ENCODE measurements at regions not wholly inside any gene's neighbourhood (a gene's known extent, or its start where the extent isn't known, plus 50 kb on each side); places are given as distances from the start of the nearest gene placed in this dataset.

DNA sequence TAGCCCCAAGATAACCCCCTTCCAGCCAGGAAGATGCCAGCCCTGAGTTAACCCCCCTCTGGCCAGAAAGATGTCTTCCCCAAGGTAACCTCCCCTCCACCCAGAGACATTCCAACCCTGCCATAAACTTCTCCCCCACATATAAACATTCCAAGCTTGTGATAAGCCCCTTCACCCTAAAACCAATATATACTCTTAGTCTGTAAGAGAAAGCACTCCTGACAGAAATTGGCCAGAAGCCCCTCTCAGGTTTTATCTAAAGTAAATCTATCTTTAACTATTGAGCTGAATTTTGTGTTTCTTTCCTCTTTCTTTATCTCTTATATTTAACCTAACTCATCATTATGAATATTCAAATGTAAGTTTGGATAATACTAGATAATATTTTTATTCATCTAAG lies 1775.8 kb upstream of the MIR17HG start:
- no peak for DNase-seq (ENCODE audit: low read depth)

DNA sequence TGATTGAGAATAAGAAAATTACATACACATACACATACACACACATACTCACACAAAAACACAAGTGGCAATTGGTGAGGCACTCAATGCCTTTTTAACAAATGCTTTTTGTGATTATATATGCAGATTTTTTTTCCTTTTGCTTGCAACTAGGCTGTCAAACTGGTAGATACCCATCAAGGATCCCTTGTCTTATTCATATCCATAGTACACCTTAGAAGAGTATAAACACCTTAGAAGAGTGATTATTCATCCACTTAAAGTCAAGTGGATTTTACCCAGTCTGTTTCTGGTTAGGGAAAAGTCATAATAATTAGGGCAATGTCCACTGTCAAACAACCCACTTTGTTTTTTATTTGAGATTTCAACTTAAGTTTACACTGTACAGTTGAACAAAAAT lies 1773.4 kb upstream of the MIR17HG start:
- DNase-seq (ENCODE audit: low read depth) = no peak

DNA sequence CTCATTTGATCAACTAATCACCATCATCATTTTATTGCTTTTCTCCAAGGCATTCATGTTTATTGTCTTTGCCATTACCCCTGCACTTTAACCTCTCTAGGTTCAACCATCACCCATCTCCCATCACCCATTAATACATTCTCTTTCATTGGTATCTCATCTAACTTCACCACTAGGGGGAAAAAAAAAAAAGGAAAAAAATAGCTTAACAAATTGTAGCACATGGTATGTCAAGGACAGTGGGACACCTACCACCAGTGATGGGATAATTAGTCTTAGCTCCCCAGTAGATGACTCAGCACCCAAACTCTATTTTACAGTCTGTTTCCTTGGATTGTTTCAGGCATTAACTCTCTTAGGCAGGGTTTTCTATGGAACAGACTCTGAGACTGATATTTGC lies 1770.2 kb upstream of the MIR17HG start:
- no peak for DNase-seq (ENCODE audit: low read depth)

DNA sequence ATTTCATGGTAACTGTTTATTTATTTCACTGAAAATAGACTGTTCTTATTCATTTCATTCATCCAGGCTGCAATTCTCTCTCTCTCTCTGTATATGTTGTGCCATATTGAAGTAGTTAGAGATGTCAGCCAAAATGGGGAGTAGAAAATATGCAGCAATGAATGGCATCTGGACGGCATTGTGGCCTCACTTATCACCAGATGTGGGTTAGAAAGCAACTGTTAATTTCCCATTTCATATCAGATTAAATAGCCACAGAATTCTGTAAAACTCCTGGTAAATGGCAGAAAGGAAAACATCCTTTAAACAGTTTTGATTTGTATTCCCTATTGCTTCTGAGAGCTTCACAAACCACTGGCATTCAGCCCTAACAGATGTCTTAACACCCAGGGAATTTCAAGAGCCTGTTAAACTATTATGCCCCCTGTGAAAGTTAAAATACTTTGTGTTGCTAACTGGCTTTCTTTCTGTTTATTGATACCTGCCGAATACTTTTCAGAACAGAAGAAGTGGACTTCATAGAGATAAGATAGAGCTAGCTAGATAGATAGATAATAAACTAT lies 1763.3 kb upstream of the MIR17HG start:
- DNase-seq (ENCODE audit: low read depth) = no peak

DNA sequence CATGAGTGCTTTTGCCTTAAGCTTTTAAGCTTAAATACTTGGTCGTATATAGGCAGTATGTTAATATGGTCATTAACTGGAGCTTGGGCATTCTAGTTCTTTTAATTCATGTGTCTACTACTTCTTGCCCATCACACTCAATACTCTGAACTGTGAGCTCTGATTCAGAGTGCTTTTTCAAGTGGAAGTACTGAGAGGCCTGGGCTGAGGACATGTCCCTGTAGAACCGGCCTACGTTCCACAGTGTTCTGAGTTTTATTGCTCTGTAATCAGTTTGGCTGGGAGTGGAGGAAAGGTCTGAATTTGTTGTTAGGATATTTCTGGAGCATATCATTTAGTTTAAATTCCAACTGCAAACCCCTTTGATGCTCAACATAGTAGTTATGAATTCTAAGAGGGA lies 1744.8 kb upstream of the MIR17HG start:
- DNase-seq (ENCODE audit: low read depth) = no peak

DNA sequence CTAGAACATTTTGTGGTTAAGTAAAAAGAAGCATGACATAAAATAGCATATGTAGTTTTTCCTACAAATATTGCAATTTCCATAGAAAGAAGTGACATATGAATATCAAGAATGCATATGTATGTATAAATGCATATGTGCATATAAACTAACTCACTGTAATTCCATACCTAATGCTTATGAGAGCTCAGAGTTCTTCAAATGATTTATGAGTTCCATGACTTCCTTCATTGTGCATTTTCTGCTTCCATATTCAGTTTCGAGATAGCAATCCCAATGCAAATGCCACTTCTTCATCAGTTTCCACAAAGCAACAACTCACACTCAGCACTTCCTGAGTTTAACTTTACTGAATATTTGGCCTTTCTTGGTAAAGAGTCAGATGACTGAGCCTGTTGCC lies 1744.3 kb upstream of the MIR17HG start:
- DNase-seq (ENCODE audit: low read depth) = no peak

DNA sequence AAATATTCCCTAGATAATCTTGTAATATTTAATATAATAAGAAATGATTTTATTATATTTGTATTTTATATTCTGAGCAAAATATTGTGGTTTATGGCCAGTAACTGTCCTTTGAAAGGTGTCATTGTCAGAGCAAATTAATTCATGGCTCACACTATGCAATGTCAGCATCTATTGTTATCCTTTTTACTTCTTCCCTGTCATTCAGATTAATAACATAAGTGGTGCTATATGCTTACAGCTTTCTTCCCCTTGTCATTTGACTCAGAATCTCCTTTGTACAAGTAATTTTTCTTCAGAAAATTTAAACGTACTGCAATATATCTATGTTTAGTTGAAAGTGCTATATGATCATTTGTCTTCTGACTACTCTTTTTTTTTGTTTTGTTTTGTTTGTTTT lies 1738.2 kb upstream of the MIR17HG start:
- no peak for DNase-seq (ENCODE audit: low read depth)

DNA sequence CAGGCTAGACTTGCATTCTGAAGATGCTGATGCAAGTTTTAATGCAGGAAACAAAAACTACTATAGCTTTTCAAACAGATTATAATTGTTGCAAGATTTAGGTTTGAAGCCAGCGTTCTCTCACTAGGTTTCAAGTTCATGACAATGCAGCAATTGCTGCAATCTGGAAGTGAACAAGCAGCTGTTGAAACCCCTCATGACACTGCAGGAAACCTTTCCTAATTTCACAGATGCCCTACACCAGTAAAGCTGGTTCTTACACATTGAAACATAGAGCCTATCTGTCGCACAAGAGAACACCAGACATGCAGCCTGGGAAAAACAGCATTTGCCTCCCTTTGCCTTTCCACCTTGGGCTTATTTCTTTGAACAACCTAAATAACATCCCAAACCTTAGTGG lies 1737.2 kb upstream of the MIR17HG start:
- no peak for DNase-seq (ENCODE audit: low read depth)

DNA sequence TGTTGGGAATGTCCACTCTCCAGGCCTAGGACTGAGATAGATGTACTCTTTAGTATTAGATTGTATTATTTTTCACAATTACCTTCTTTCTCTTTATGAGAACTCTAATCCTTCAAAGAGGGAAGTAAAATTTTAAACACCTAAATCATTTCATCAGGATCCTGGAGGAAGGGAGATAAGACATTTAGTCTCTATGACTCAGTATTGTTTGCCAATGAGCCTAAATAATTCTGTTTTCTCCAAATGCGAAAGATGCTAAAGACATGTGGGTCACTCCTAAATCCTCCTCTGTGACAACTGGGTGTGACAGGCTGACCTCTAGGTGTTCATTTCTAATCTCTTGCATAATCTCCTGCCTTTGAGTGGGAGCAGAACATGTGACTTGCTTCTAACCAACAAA lies 1736.6 kb upstream of the MIR17HG start:
- no peak for DNase-seq (ENCODE audit: low read depth)

DNA sequence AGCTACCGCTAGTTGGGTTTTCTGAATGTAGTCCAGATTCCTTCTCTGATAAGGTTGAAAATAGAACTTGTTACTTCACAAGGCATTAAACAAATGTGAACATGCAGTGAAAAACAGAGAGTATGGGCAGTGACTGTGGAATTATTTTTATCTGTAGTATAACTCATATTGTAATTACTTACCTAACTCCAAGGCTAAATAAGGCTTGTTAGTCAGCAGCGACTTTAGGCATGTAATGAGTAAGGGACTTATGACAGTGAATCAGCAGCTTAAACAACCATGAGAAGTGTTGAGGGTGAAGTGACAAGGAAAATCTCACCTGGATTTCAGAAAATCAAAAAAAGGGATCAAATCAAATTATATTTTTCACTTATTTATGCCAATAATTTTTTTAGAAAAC lies 1719.5 kb upstream of the MIR17HG start:
- no peak for DNase-seq (ENCODE audit: low read depth)

DNA sequence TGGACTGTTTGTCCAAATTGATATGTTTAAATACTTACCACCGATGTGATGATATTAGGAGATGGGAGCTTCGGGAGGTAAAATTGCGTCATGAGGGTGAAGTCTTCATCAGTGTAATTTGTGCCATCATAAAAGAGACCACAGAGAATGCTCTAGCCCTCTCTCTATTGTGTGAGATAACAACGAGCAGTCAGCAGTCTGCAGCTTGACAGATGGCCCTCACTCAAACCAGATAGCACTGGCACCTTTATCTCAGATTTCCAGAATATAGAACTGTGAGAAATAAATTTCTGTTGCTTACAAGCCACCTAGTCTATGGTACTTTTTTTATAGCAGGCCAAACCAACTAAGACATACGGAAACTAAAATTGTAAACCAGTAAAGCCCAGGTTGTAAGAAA lies 1718.9 kb upstream of the MIR17HG start:
- no peak for DNase-seq (ENCODE audit: low read depth)

DNA sequence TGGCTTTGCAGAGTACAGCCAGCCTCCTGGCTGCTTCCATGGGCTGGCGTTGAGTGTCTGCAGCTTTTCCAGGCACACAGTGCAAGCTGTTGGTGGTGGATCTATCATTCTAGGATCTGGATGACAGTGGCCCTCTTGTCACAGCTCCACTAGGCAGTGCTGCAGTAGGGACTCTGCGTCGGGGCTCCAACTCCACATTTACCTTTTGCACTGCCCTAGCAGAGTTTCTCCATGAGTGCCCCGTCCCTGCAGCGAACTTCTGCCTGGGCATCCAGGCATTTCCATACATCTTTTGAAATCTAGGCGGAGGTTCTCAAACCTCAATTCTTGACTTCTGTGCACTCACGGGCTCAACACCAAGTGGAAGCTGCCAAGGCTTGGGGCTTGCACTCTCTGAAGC lies 1697.3 kb upstream of the MIR17HG start:
- no peak for DNase-seq (ENCODE audit: low read depth)

DNA sequence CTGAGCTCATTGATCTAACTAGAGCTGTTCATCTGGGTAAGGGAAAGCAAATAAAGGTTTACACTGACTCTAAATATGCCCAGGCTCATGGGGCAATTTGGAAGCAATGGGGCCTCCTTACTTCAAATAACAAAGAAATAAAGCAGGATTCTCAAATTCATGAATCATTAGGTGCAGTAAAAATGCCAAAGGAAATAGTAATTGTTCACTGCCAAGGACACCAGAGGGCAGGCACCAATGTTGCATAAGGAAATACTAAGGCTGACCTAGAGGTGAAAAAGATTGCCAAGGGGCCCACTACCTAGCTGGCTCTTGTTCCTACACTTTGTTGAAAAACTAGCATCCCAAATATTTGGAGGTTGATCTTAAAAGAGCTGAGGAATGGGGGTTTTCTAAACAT lies 1686.7 kb upstream of the MIR17HG start:
- no peak for DNase-seq (ENCODE audit: low read depth)

DNA sequence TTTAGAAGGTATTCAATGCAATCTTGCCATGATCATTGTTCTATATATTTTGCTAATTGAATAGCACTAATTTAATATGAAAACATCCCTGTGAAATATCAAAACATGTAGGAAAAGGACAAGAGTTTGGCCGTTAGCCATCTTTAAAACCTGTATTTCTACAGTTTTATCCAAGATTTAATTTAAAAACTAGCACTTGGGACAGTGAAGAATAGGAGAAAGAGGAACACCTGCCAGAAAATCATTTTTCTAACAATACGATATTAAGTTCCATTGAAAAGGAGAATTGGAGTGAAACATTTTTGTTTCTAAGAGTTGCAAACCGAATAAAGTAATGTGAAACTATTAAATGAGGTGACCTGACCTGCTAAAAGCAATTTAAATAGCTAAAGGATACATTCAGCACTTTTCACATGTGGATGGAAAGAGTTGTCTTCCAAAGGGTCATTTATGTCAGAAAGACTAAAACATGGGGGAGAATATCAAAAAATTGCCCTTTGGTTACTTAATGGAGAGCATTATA lies 1673.6 kb upstream of the MIR17HG start:
- DNase-seq (ENCODE audit: low read depth) = no peak

DNA sequence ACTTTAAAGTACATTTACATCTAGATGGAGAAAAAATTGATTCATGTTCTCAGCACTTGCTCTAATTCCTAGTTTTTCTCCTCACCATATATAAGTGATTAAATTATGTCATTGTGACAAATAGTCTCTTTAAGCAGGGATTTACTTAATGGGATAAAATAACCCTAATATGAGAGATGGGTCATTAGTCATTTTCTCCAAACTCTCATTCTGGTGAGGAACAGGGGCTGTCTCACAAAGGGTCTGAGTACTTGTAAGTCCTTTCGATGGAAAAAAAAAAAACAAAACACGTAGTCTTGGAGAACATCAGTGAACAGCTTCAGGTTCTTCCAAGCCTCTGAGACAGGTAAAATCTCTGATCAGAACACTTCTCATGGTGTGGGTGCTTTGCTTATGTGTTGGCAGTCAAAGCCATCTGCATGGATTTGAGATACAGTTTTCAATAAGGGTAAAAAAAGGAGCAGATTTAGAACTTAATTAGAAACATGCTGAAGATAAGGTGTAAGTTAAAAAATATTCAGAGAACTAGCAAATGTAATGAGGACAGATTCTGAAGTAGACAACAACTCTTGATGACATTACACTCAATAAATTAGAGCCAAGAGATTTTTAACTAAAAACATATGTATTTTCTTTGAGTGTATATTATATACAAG lies 1668.9 kb upstream of the MIR17HG start:
- no peak for DNase-seq (ENCODE audit: low read depth)

DNA sequence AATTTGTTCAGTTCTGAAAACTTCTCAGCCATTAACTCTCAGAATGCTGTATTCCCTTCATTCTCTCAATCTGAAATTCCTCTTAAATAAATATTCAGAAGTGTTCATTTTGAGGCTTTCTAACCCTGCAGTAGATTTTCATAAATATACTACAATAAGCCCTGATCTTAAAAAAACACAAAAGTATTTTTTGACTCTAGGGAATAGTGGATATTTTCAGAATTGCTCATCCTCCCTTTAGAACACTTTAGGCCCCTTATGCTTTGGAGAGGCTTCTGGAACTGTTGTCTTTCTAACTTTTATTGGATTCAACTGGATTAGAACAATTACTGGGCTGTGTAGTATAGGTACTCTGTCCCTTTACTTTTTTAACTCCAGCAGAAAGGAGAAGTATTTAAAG lies 1662.6 kb upstream of the MIR17HG start:
- no peak for DNase-seq (ENCODE audit: low read depth)

DNA sequence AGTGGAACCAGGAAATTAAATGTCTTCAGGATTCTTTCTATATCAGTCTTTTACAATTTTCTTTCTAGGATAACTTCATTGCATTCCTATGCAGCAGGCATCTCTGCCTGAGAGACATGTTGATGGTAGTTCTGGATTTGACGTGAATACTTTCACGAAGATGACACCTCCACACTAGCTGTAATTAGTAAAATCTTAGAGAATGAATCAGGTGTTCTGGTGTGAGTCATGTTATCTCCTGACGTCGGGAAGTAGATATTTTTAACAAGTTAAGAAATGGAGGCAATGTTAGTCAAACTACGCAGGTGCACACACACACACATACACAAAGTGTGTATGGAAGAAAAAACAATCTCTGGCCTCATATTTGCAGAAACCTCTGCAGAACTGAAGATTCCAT lies 1661.3 kb upstream of the MIR17HG start:
- DNase-seq (ENCODE audit: low read depth) = no peak

DNA sequence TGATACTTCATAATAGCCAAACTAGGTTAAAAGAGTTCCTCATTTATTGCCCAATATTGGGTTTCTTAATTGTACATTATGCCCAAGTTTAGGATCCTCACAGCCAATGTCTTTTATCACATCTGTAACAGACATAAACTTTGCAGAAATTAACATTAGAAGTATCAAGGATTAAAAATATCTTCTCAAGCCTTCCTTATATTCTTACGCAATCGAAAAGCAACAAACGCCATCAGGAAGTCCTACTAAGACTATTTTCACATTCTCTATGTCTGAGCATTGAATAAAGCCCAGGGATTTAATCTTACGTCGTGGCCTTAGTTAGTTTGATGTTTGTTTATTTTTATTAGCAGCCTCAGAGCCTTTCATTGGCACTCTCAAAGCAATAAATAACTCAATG lies 1660.4 kb upstream of the MIR17HG start:
- DNase-seq (ENCODE audit: low read depth) = no peak

DNA sequence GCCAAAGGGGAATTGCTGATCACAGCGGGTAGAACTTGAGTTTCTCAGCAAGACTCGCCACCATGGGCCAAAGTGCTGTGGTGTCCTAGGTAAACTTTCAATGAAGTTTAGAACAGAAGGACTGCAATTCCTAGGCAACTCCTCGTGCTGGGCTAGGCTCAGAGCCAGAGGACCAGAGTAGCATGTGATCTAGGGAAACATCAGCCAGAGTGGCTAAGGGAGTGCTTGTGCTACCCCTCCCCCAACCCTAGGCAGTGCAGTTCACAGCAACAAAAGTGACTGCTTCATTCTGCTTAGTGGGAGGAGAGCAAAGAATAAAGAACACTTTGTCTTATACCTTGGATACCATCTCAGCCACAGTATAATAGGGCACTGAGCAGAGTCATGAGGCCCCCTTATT lies 1658.6 kb upstream of the MIR17HG start:
- DNase-seq (ENCODE audit: low read depth) = no peak

DNA sequence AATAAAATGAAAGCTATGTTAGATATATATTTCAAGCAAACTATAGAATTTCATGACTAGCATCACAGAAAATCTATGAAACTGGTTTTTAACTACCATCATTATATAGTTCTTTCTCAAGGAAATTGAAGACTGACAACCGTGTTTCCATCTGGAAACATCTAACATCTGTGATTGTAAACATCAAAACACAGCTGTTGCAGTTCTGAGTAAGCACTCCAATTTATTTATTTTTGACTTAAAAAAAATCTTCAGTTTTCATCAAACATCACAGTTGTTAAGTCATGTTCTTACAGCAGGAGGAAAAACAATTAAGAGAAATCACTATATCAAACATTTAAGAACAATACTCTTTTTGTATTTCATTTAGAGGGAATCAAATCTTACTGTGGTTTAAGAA lies 1653.0 kb upstream of the MIR17HG start:
- DNase-seq (ENCODE audit: low read depth) = no peak

DNA sequence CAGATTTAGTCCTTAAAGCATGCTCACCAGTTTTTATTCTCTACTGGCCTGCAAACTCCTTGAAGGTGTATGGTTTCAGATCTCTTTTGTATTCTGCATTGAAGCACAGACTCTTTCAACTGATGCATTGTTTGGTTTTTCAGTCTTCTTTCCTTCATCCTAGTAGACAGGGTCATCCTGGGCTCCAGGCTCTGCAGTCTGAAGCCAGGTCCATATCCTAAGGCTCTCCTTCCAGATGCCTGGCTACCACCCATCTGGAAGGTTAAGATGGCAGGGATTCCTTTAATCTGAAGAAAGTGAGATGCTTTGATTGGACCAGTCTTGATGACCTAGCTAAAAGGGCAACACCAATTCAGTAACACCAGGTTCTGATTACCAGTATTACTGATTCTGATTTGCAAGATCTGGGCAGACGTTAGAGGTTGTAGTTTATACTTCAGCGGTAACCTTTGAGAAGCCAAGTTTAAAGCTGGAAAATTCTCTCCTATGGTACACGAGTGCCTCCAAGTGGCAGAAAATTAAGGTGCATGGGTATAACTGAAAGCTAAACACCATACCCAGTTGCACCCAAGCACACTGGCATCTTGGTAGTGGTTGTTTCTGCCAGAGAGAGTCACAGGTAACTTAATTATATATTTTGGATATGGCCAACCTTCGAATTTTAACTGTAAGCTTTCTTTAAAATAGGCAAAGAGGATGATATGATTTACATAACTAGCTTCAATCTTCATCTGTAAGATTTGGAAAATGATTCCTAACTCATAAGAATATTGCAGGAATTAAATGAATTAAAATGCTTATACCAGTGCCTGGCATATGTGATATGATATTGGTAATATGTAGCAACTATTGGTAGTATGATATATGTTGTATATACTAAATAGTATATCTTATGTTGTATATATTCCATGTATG lies 1651.9 kb upstream of the MIR17HG start:
- DNase-seq (ENCODE audit: low read depth) = peak; percentile 2

DNA sequence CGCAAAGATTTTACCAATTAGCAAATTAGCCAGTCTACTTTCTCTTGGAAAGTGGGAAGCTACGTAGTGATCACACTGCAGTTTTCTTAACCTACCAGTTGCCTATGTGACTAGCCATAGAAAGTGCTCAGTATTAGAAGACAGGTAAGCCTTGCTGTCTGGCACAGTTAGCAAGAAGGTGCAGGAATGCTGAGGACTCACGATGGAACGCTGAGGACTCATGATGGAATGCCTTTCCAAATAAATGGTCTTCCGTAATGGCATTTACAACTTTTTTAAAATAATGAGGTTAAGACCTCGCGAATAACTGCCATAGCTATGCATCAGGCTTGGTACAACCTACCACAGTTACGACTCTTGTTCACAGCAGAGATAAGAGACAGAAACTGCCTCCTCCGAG lies 1645.6 kb upstream of the MIR17HG start:
- no peak for DNase-seq (ENCODE audit: low read depth)

DNA sequence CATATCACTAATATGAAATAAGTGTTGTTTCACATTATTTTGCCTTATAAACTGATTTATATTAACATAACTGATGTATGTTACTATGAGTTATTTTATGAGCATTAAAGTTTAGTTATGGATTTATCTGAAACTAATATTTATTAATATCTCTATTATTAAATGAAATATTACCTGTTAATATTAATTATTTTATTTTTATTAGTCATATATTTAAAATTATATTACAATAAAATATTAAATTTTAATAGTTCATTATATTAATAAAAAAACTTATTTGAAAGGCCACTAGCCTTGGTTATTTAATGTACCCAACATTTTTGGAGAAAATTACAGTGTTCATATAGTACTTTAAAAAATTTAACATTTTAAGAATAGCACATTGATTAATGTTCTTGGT lies 1643.4 kb upstream of the MIR17HG start:
- DNase-seq (ENCODE audit: low read depth) = no peak

All from M059J (cell line).